ENCODE measurements at regions not wholly inside any gene's neighbourhood (a gene's known extent, or its start where the extent isn't known, plus 50 kb on each side); places are given as distances from the start of the nearest gene placed in this dataset.
"Not testable (repeated sequence)": the region's sequence is repeated elsewhere in the genome, so short reads cannot be mapped to it uniquely, and the experiment has no call there.

- TF ChIP-seq SP1 (IDR thresholded peaks at IDR 0.05); TAF1 (conservative IDR thresholded peaks at IDR 0.05); CTCF (IDR thresholded peaks at IDR 0.05; ENCODE audit: low read depth, low read length, missing input control); FOXA2 (IDR thresholded peaks at IDR 0.05): not testable (repeated sequence)
- TF ChIP-seq, protein P1, sequence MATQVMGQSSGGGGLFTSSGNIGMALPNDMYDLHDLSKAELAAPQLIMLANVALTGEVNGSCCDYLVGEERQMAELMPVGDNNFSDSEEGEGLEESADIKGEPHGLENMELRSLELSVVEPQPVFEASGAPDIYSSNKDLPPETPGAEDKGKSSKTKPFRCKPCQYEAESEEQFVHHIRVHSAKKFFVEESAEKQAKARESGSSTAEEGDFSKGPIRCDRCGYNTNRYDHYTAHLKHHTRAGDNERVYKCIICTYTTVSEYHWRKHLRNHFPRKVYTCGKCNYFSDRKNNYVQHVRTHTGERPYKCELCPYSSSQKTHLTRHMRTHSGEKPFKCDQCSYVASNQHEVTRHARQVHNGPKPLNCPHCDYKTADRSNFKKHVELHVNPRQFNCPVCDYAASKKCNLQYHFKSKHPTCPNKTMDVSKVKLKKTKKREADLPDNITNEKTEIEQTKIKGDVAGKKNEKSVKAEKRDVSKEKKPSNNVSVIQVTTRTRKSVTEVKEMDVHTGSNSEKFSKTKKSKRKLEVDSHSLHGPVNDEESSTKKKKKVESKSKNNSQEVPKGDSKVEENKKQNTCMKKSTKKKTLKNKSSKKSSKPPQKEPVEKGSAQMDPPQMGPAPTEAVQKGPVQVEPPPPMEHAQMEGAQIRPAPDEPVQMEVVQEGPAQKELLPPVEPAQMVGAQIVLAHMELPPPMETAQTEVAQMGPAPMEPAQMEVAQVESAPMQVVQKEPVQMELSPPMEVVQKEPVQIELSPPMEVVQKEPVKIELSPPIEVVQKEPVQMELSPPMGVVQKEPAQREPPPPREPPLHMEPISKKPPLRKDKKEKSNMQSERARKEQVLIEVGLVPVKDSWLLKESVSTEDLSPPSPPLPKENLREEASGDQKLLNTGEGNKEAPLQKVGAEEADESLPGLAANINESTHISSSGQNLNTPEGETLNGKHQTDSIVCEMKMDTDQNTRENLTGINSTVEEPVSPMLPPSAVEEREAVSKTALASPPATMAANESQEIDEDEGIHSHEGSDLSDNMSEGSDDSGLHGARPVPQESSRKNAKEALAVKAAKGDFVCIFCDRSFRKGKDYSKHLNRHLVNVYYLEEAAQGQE (IDR thresholded peaks at IDR 0.05): not testable (repeated sequence)
Observed at GRCh38 chr2:131633405-131633804, 105.7 kb downstream of the CCDC74A start.

All from liver (tissue), 3 donors.